ENCODE measurements at regions not wholly inside any gene's neighbourhood (a gene's known extent, or its start where the extent isn't known, plus 50 kb on each side); places are given as distances from the start of the nearest gene placed in this dataset.

GRCh38 chr1:79852004-79852403 lies 845.5 kb upstream of the ADGRL4 start:
- TF ChIP-seq CTCF (conservative IDR thresholded peaks at IDR 0.05; ENCODE audit: low read depth, low read length) (no peak), EZH2 (IDR thresholded peaks at IDR 0.05; ENCODE audit: borderline replicate concordance, low read depth, low read length, poor library complexity, severe bottlenecking) (no peak)

Measured in A673 (cell line).